ENCODE measurements at regions not wholly inside any gene's neighbourhood (a gene's known extent, or its start where the extent isn't known, plus 50 kb on each side); places are given as distances from the start of the nearest gene placed in this dataset.
"Not testable (repeated sequence)": the region's sequence is repeated elsewhere in the genome, so short reads cannot be mapped to it uniquely, and the experiment has no call there.

GRCh38 chr14:106235356-106236159, 709.2 kb downstream of the TMEM121 start:
- Histone ChIP-seq H3K4me2 (peak overlapping the region in 8 of 11 experiments; percentile 28 to 80 (median 62); a peak in 15 of 22 replicates), H3K4me1 (peaks cover 0 to 48% (median 39%) of the 10 kb centered on the region in 10 experiments; a peak in 16 of 20 replicates), H3K27ac (no peak overlapping the region), H3K4me3 (no peak overlapping the region), H3K9me3 (replicated peaks in 1 of 11) (no peaks in the 10 kb centered on the region), H3K36me3 (no peaks in the 10 kb centered on the region), H4K20me1 (no peaks in the 10 kb centered on the region), H3K9ac (no peak overlapping the region), H3K27me3 (no peaks in the 10 kb centered on the region)
- no peak for TF ChIP-seq Cebpa-rat (IDR thresholded peaks at IDR 0.05)

- Histone ChIP-seq H3K9me3 (replicated peaks in 1 of 11) (peaks cover 0 to 28% (median 17%) of the 10 kb centered on the region in 11 experiments; a peak in 14 of 22 replicates), H3K27ac (no peak overlapping the region), H3K36me3 (no peaks in the 10 kb centered on the region), H3K27me3 (no peaks in the 10 kb centered on the region), H3K4me1 (peaks cover 0 to 7% (median 0%) of the 10 kb centered on the region in 10 experiments; a peak in 1 of 20 replicates), H3K9ac (no peak overlapping the region), H3K4me3 (no peak overlapping the region), H4K20me1 (no peaks in the 10 kb centered on the region), H3K4me2 (no peak overlapping the region)
- no peak for TF ChIP-seq Cebpa-rat (IDR thresholded peaks at IDR 0.05)
Measured at GRCh38 chr14:106248321-106249192, 722.2 kb downstream of the TMEM121 start.

GRCh38 chr14:106253995-106254394, 727.6 kb downstream of the TMEM121 start:
- not testable (repeated sequence) for H3K36me3 ChIP-seq

GRCh38 chr14:106257569-106257994, 731.2 kb downstream of the TMEM121 start:
- not testable (repeated sequence) for H3K36me3 ChIP-seq, H3K27me3 ChIP-seq, H3K4me3 ChIP-seq, H3K27ac ChIP-seq, H4K20me1 ChIP-seq, H3K9ac ChIP-seq
- Histone ChIP-seq H3K4me2 (peak overlapping the region in 3 of 11 experiments; percentile 39 to 46 (median 46); a peak in 5 of 22 replicates), H3K9me3 (replicated peaks in 1 of 11) (peaks cover 0 to 17% (median 6%) of the 10 kb centered on the region in 11 experiments; a peak in 11 of 22 replicates), H3K4me1 (peaks cover 0 to 27% (median 4%) of the 10 kb centered on the region in 10 experiments; a peak in 11 of 20 replicates)

More at GRCh38 chr14:106253995-106254394, 727.6 kb downstream of the TMEM121 start:
- H3K9me3 ChIP-seq (replicated peaks in 1 of 11), result peaks cover 0 to 24% (median 8%) of the 10 kb centered on the region in 11 experiments; a peak in 11 of 22 replicates
- H4K20me1 ChIP-seq, H3K9ac ChIP-seq, H3K27ac ChIP-seq, H3K4me3 ChIP-seq, H3K27me3 ChIP-seq, H3K4me2 ChIP-seq: not testable (repeated sequence)
- H3K4me1 ChIP-seq, result peaks cover 0 to 20% (median 6%) of the 10 kb centered on the region in 10 experiments; a peak in 12 of 20 replicates

- H3K4me1 ChIP-seq, result peaks cover 0 to 26% (median 16%) of the 10 kb centered on the region in 10 experiments; a peak in 12 of 20 replicates
- no peak overlapping the region for H3K27ac ChIP-seq
- H3K9ac ChIP-seq, result no peak overlapping the region
- H3K27me3 ChIP-seq, result no peaks in the 10 kb centered on the region
- no peaks in the 10 kb centered on the region for H3K36me3 ChIP-seq
- H3K4me2 ChIP-seq, result peak overlapping the region in 6 of 11 experiments; percentile 15 to 44 (median 30); a peak in 7 of 22 replicates
- TF ChIP-seq Cebpa-rat (IDR thresholded peaks at IDR 0.05), result no peak
- no peaks in the 10 kb centered on the region for H3K9me3 ChIP-seq (replicated peaks in 1 of 11)
- H3K4me3 ChIP-seq, result no peak overlapping the region
- no peaks in the 10 kb centered on the region for H4K20me1 ChIP-seq
Measured at GRCh38 chr14:106268013-106268727, 741.8 kb downstream of the TMEM121 start.

- Histone ChIP-seq H3K4me1 (peaks cover 0 to 27% (median 16%) of the 10 kb centered on the region in 10 experiments; a peak in 12 of 20 replicates), H3K36me3 (no peaks in the 10 kb centered on the region), H3K27me3 (no peaks in the 10 kb centered on the region), H3K9ac (no peak overlapping the region), H3K27ac (no peak overlapping the region), H3K9me3 (replicated peaks in 1 of 11) (no peaks in the 10 kb centered on the region), H4K20me1 (no peaks in the 10 kb centered on the region), H3K4me3 (no peak overlapping the region), H3K4me2 (peak overlapping the region in 4 of 11 experiments; percentile 15 to 44 (median 40); a peak in 6 of 22 replicates)
- no peak for TF ChIP-seq Cebpa-rat (IDR thresholded peaks at IDR 0.05)
Measured at GRCh38 chr14:106269029-106269428, 742.6 kb downstream of the TMEM121 start.

- Histone ChIP-seq H4K20me1 (no peaks in the 10 kb centered on the region), H3K27me3 (no peaks in the 10 kb centered on the region), H3K36me3 (no peaks in the 10 kb centered on the region), H3K9me3 (replicated peaks in 1 of 11) (no peaks in the 10 kb centered on the region), H3K27ac (no peak overlapping the region), H3K4me3 (no peak overlapping the region), H3K9ac (no peak overlapping the region), H3K4me2 (no peak overlapping the region), H3K4me1 (peaks cover 0 to 33% (median 19%) of the 10 kb centered on the region in 10 experiments; a peak in 14 of 20 replicates)
- TF ChIP-seq Cebpa-rat (IDR thresholded peaks at IDR 0.05), result no peak
Measured at GRCh38 chr14:106269451-106270204, 743.2 kb downstream of the TMEM121 start.

GRCh38 chr14:106270476-106271121, 744.2 kb downstream of the TMEM121 start:
- H3K9me3 ChIP-seq (replicated peaks in 1 of 11); H3K4me2 ChIP-seq; H3K36me3 ChIP-seq; H4K20me1 ChIP-seq; H3K27ac ChIP-seq; H3K27me3 ChIP-seq; H3K4me3 ChIP-seq; H3K9ac ChIP-seq: not testable (repeated sequence)
- H3K4me1 ChIP-seq, result peaks cover 0 to 42% (median 28%) of the 10 kb centered on the region in 10 experiments; a peak in 14 of 20 replicates

Data from BLaER1 treated with 17β-estradiol and CSF1 and Interleukin-3, amounts not matched to agents 10 nM and 100 nM (cell line).